ENCODE measurements at regions not wholly inside any gene's neighbourhood (a gene's known extent, or its start where the extent isn't known, plus 50 kb on each side); places are given as distances from the start of the nearest gene placed in this dataset.
"Not testable (repeated sequence)": the region's sequence is repeated elsewhere in the genome, so short reads cannot be mapped to it uniquely, and the experiment has no call there.

DNA sequence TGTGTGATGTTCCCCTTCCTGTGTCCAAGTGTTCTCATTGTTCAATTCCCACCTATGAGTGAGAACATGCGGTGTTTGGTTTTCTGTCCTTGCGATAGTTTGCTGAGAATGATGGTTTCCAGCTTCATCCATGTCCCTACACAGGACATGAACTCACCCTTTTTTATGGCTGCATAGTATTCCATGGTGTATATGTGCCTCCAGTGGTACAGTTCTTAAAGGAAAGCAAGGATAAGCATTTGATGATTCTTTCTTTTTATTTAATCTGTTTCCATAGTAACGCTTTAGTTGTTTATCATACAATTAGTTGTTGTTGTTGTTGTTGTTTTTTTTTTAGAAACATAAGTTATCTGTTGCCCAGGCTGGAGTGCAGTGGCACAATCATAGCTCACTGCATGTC lies 133.1 kb downstream of the TSEN15 start:
- DNase-seq = not testable (repeated sequence)

DNA sequence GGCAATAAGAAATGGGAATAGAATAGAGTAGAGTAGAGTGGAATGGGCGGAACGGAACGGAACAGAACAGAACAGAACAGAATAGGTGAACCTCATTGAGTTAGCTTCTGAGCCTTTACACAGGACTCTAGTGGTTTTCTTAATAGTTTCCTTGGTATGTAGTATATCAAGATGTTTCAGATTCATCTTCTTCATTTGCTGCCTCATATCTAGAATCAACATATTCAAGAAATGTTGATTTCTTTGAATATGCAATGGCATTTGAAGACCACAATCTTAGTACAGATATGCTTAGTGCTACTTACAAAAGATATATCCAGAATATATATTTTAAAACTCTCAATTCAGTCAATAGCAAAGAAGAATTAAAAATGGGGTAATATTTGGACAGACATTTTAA lies 133.8 kb downstream of the TSEN15 start:
- DNase-seq = no peak

DNA sequence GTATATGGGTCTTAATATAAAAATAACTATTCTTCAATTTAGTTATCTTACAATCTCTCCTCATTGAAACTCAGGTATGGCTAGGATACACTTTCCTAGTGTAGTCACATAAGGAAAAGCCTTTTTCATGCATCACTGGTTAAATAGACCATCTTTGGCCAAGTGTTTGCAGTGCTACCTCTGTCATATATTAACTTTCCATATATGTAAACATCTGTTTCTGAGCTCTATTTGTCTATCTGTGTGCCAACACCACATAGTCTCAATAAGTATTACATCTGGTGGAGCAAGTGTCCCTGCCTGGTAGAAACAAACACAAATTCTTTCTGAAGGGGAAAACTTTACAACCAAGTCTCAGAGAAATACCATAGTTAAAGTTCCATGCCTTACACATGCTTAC lies 134.6 kb downstream of the TSEN15 start:
- DNase-seq = no peak

DNA sequence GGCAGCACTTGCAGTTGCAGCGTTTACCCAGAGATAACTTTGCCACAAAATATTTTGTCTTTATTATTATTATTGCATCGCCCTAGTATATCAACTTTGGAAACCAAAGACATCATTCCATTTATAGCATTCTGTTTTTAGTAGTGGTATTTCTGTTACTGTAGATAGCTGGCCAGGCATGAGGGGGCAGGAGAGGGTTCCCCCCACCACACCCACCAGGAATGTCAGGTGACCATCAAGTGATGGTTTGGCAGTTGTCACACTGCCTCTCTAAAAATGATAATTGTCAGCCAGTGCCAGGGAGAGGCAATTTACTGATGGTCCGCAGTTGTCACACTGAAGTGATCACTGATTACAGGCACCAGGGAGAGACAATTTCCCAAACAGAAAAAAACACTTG lies 135.6 kb downstream of the TSEN15 start:
- DNase-seq = no peak

DNA sequence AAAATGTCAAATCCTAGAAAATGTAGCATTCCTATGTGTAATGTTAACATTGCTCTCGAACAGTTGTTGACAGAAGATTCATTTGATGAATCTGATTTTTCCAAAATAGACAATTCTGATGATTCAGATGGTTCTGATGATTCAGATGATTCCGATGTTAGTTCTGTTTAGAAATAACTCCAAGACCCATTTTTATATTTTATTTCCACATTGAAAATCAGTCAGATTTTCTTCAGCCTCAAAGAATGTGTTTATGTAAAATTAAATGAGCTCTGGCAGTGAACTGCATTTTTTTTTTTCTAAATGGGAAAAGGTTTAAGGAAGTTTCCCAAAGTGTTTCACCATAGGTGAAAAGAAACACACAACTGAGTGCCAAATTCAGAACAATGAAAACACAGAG lies 136.5 kb downstream of the TSEN15 start:
- no peak for DNase-seq

DNA sequence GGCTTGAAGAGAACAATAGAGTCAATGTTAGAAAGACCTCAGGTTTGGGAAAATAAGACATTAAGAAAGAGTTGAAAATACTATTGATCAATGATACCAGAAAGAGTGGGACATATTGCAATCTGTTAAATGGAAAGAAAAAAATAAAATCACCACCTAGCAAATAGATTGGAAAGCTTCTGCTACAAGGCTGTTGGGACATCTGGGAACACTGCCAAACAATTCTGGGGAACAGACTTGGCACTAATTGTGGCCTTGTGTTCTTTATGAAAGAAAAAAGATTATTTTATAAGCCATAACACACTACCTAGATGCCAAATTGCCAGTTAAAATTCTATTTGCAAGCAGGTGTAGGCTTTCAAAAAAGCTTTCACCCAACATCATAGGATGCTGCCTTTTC lies 137.8 kb downstream of the TSEN15 start:
- peak in 1 of 2 experiments; percentile 45 for DNase-seq

DNA sequence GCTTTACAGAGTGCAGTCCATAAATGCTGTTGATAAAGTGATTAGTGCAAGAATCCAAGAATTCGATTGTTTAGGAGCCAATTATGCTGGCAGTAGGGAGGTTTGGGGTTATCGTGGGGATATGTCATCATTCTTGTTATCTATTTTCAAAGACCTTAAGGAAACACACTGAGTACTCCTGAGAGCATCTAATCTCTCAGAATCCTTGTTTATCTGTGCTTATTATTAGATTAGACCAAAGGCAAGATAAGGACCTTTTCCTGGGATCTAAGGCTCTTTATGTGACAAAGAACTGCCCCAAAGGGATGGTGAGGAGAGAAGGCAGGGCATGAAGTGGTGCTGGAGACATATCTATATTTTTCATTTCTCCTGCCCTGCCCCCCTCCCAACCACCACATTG lies 139.1 kb downstream of the TSEN15 start:
- DNase-seq = no peak

- no peak for DNase-seq
These were observed 139.7 kb downstream of the TSEN15 start for GRCh38 chr1:184191181-184191621.

GRCh38 chr1:184192796-184193195 lies 141.3 kb downstream of the TSEN15 start:
- DNase-seq = no peak

GRCh38 chr1:184193451-184193850 lies 141.9 kb downstream of the TSEN15 start:
- no peak for DNase-seq

GRCh38 chr1:184194236-184194635 lies 142.7 kb downstream of the TSEN15 start:
- DNase-seq = no peak

DNA sequence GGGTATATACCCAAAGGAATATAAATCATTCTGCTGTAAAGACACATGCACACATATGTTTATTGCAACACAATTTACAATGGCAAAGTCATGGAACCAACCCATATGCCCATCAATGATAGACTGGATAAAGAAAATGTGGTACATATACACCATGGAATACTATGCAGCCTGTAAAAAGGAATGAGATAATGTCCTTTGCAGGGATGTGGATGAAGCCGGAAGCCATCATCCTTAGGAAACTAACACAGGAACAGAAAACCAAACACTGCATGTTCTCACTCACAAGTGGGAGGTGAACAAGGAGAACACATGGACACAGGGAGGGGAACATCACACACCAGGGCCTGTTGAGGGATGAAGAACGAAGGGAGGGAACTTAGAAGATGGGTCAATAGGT lies 144.2 kb downstream of the TSEN15 start:
- not testable (repeated sequence) for DNase-seq

GRCh38 chr1:184197831-184198230 lies 146.3 kb downstream of the TSEN15 start:
- DNase-seq = no peak

- no peak for DNase-seq
These were observed 147.5 kb downstream of the TSEN15 start for GRCh38 chr1:184199036-184199435.

- no peak for DNase-seq
These were observed 148.0 kb downstream of the TSEN15 start for GRCh38 chr1:184199438-184200085.

DNA sequence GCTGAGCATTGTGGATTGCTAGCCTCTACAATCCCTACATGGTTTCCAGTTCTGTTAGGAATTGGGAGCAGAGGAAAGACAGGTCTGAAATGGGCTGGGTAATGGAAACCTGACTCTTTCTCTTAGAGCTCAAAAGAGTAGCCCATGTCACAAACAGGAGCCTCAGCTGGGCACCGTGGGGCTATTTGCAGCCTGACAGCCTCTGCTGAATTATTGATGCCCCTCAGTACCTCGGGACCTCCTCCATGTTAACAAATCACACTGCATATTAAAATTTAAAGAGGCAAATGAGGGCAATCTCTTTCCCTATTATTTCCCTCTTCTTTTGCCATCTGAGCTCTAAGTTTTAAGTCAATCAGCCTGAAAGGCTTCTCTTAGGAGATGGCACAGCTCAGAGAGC lies 157.1 kb downstream of the TSEN15 start:
- no peak for DNase-seq

DNA sequence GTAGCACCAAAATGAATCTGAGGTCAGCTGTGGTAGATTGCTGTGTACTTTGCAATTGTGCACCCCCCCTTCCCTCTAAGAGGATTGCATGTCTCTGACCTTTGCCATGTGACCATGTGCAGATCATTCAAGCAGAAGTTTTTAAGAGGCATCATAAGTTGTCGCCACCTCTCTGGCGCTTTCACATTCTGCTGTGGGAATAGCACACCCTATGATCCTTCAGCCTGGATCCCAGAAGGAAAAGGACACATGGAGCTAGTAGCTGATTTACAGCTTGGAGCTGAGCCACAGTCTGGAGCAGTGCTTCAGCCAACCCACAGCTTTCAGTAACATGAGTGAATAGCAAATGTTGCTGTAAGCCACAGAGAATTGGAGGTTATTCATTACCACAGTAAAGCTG lies 158.5 kb downstream of the TSEN15 start:
- no peak for DNase-seq

DNA sequence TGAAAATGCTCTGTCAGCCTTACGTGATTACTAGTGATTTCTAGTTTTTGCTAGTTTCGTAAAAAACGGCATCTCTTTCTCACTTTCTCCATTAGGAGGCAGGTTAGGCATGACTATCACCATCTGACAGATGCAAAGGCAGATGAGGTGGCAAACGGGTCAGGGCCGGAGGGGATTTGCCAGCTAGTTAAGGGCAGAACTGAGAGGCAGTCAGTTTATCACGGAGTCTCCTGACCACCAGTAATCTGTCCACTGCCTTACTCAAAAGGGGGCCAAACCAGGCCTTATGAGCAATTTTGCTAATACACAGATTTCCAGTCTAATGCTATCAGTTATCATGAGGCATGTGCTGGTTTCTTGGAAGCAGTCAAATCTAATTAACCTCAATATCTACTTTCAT lies 159.3 kb downstream of the TSEN15 start:
- no peak for DNase-seq

- DNase-seq = no peak
These were observed 161.3 kb downstream of the TSEN15 start for GRCh38 chr1:184212649-184213314.

DNA sequence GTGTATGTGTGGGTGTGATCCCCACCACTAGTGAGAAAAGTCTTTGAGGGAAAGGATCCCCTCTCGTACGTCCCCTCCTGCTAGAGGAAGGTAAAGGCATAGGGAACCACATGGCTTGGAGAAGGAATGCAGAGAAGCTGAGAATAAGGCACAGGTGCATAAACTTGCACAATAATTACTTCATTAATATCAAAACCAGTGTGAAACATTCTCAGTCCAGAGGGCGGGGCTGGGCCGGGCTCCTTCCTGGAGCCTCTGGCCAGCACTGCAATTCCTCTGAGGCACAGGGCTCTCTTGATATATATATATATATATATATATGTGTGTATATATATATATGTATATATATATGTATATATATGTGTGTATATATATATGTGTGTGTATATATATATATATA lies 162.6 kb downstream of the TSEN15 start:
- no peak for DNase-seq

- DNase-seq = no peak
These were observed 163.9 kb downstream of the TSEN15 start for GRCh38 chr1:184215274-184215925.

- no peak for DNase-seq
These were observed 167.0 kb downstream of the TSEN15 start for GRCh38 chr1:184218458-184219075.

- no peak for DNase-seq
These were observed 167.4 kb upstream of the C1orf21 start for GRCh38 chr1:184219414-184219813.

GRCh38 chr1:184219883-184220282 lies 166.9 kb upstream of the C1orf21 start:
- DNase-seq = no peak
